ENCODE measurements at regions not wholly inside any gene's neighbourhood (a gene's known extent, or its start where the extent isn't known, plus 50 kb on each side); places are given as distances from the start of the nearest gene placed in this dataset.
A peak's percentile ranks its signal among the peaks of the same experiment; 100 is the strongest.

- Histone ChIP-seq H3K79me2 (ENCODE audit: insufficient read depth) (no peaks in the 10 kb centered on the region), H4K20me1 (ENCODE audit: insufficient read depth) (no peaks in the 10 kb centered on the region), H3K9me3 (no peaks in the 10 kb centered on the region), H3K4me2 (no peak overlapping the region), H2AFZ (ENCODE audit: low read depth) (no peak overlapping the region), H3K4me1 (ENCODE audit: control insufficient read depth in 1 of 2, insufficient read depth in 2 of 2, low read depth in 1 of 2, low read length in 1 of 2) (no peaks in the 10 kb centered on the region), H3F3A (replicated peaks; ENCODE audit: insufficient read depth) (no peaks in the 10 kb centered on the region), H3K27ac (ENCODE audit: low read depth in 2 of 2, low read length in 1 of 2) (no peak overlapping the region), H3K9me2 (no peaks in the 10 kb centered on the region), H3K27me3 (ENCODE audit: insufficient read depth) (no peaks in the 10 kb centered on the region), H3K36me3 (replicated peaks in 1 of 2; ENCODE audit: control insufficient read depth in 1 of 2, insufficient read depth in 2 of 2, low read length in 1 of 2) (no peaks in the 10 kb centered on the region), H3K9ac (no peak overlapping the region), H3K4me3 (ENCODE audit: low read depth in 2 of 2, low read length in 1 of 2) (no peak overlapping the region)
- ChIA-PET CTCF (no interaction called here), POLR2A (no interaction called here)
- 88% methylated on average over 2 of the region's 2 CpGs for WGBS (ENCODE audit: low lambda C conversion rate)
- no peak for DNase-seq
- TF ChIP-seq FOXJ3 (CRISPR knock-in tag; IDR thresholded peaks at IDR 0.05) (no peak), EP300 (IDR thresholded peaks at IDR 0.05; ENCODE audit: borderline replicate concordance in 1 of 2, low read depth in 1 of 2, low read length in 1 of 2) (no peak), GABPA (IDR thresholded peaks at IDR 0.05; ENCODE audit: low read depth) (no peak), SIN3A (IDR thresholded peaks at IDR 0.05; ENCODE audit: borderline replicate concordance, low read depth, low read length) (no peak), MAX (IDR thresholded peaks at IDR 0.05; ENCODE audit: low read depth) (no peak), USF2 (IDR thresholded peaks at IDR 0.05; ENCODE audit: borderline replicate concordance, low read depth, low read length) (no peak)
Measured at GRCh38 chr9:14389657-14390056, 75.7 kb upstream of the NFIB start.

- H3K9me3 ChIP-seq: no peaks in the 10 kb centered on the region
- H3F3A ChIP-seq (replicated peaks; ENCODE audit: insufficient read depth): no peaks in the 10 kb centered on the region
- no peak overlapping the region for H3K27ac ChIP-seq (ENCODE audit: low read depth in 2 of 2, low read length in 1 of 2)
- POLR2A ChIA-PET: no interaction called here
- no peak overlapping the region for H3K4me3 ChIP-seq (ENCODE audit: low read depth in 2 of 2, low read length in 1 of 2)
- no peak for DNase-seq
- no peaks in the 10 kb centered on the region for H4K20me1 ChIP-seq (ENCODE audit: insufficient read depth)
- WGBS (ENCODE audit: low lambda C conversion rate): 38% methylated on average over 1 of the region's 1 CpG
- no peaks in the 10 kb centered on the region for H3K79me2 ChIP-seq (ENCODE audit: insufficient read depth)
- H3K36me3 ChIP-seq (replicated peaks in 1 of 2; ENCODE audit: control insufficient read depth in 1 of 2, insufficient read depth in 2 of 2, low read length in 1 of 2): no peaks in the 10 kb centered on the region
- no peaks in the 10 kb centered on the region for H3K4me1 ChIP-seq (ENCODE audit: control insufficient read depth in 1 of 2, insufficient read depth in 2 of 2, low read depth in 1 of 2, low read length in 1 of 2)
- peak overlapping the region; percentile 1; the same call in 1 of the 2 replicates for H2AFZ ChIP-seq (ENCODE audit: low read depth)
- no peak overlapping the region for H3K9ac ChIP-seq
- no peak overlapping the region for H3K4me2 ChIP-seq
- CTCF ChIA-PET: no interaction called here
- no peaks in the 10 kb centered on the region for H3K9me2 ChIP-seq
- H3K27me3 ChIP-seq (ENCODE audit: insufficient read depth): no peaks in the 10 kb centered on the region
- TF ChIP-seq SMC3 (IDR thresholded peaks at IDR 0.05; ENCODE audit: low read depth, low read length): no peak
- TF ChIP-seq TCF12 (IDR thresholded peaks at IDR 0.05): peak; percentile 51; the same call in 1 of the 2 replicates
- TF ChIP-seq FOXJ3 (CRISPR knock-in tag; IDR thresholded peaks at IDR 0.05): no peak
- TF ChIP-seq EZH2phosphoT487 (IDR thresholded peaks at IDR 0.05; ENCODE audit: borderline replicate concordance, low read depth): no peak
- TF ChIP-seq NFIC (IDR thresholded peaks at IDR 0.05; ENCODE audit: borderline replicate concordance): no peak
- TF ChIP-seq MAX (IDR thresholded peaks at IDR 0.05; ENCODE audit: low read depth): no peak
- TF ChIP-seq TEAD4 (IDR thresholded peaks at IDR 0.05; ENCODE audit: borderline replicate concordance, insufficient read depth): no peak
- TF ChIP-seq GABPA (IDR thresholded peaks at IDR 0.05; ENCODE audit: low read depth): no peak
- TF ChIP-seq EP300 (IDR thresholded peaks at IDR 0.05; ENCODE audit: borderline replicate concordance in 1 of 2, low read depth in 1 of 2, low read length in 1 of 2): no peak
- TF ChIP-seq FOSL2 (IDR thresholded peaks at IDR 0.05; ENCODE audit: borderline replicate concordance, low read depth): peak; percentile 18; the same call in 1 of the 2 replicates
- TF ChIP-seq JUND (IDR thresholded peaks at IDR 0.05): 0 out of 2 replicates have a peak, but pooled peaks have one; percentile 6
- TF ChIP-seq TAF1 (IDR thresholded peaks at IDR 0.05; ENCODE audit: borderline replicate concordance, low read depth, low read length): no peak
- no peak for TF ChIP-seq CHD2 (IDR thresholded peaks at IDR 0.05; ENCODE audit: low read length, partially characterized antibody)
Measured at GRCh38 chr9:14389146-14389545, 75.2 kb upstream of the NFIB start.
